ENCODE measurements at regions not wholly inside any gene's neighbourhood (a gene's known extent, or its start where the extent isn't known, plus 50 kb on each side); places are given as distances from the start of the nearest gene placed in this dataset.

GRCh38 chr6:96465321-96465903 lies 56.2 kb upstream of the UFL1 start:
- DNase-seq: no peak

GRCh38 chr6:96466147-96466863 lies 55.3 kb upstream of the UFL1 start:
- no peak for DNase-seq

GRCh38 chr6:96467814-96468213 lies 53.8 kb upstream of the UFL1 start:
- no peak for DNase-seq

GRCh38 chr6:96468281-96468680 lies 53.3 kb upstream of the UFL1 start:
- DNase-seq: peak; percentile 35

- peak; percentile 61 for DNase-seq
Measured at GRCh38 chr6:96468681-96469224, 52.9 kb upstream of the UFL1 start.

- peak; percentile 29 for DNase-seq
Measured at GRCh38 chr6:96469312-96469711, 52.3 kb upstream of the UFL1 start.

GRCh38 chr6:96470296-96470695 lies 51.3 kb upstream of the UFL1 start:
- DNase-seq: no peak
